ENCODE measurements at regions not wholly inside any gene's neighbourhood (a gene's known extent, or its start where the extent isn't known, plus 50 kb on each side); places are given as distances from the start of the nearest gene placed in this dataset.

- no peak for TF ChIP-seq Cebpa-rat (IDR thresholded peaks at IDR 0.05)
- Histone ChIP-seq H4K20me1 (no peaks in the 10 kb centered on the region), H3K27ac (no peak overlapping the region), H3K27me3 (no peaks in the 10 kb centered on the region), H3K36me3 (no peaks in the 10 kb centered on the region), H3K4me3 (no peak overlapping the region), H3K9ac (no peak overlapping the region), H3K4me1 (no peaks in the 10 kb centered on the region), H3K4me2 (no peak overlapping the region), H3K9me3 (no peaks in the 10 kb centered on the region)
Observed at GRCh38 chr2:57372237-57372984, 674.2 kb upstream of the VRK2 start.

GRCh38 chr2:57373530-57373929, 673.1 kb upstream of the VRK2 start:
- H3K27me3 ChIP-seq = no peaks in the 10 kb centered on the region
- H3K27ac ChIP-seq = no peak overlapping the region
- H3K4me2 ChIP-seq = no peak overlapping the region
- no peak for TF ChIP-seq Cebpa-rat (IDR thresholded peaks at IDR 0.05)
- no peaks in the 10 kb centered on the region for H3K9me3 ChIP-seq
- H3K4me1 ChIP-seq = no peaks in the 10 kb centered on the region
- no peak overlapping the region for H3K9ac ChIP-seq
- H3K4me3 ChIP-seq = no peak overlapping the region
- no peaks in the 10 kb centered on the region for H3K36me3 ChIP-seq
- H4K20me1 ChIP-seq = no peaks in the 10 kb centered on the region

DNA sequence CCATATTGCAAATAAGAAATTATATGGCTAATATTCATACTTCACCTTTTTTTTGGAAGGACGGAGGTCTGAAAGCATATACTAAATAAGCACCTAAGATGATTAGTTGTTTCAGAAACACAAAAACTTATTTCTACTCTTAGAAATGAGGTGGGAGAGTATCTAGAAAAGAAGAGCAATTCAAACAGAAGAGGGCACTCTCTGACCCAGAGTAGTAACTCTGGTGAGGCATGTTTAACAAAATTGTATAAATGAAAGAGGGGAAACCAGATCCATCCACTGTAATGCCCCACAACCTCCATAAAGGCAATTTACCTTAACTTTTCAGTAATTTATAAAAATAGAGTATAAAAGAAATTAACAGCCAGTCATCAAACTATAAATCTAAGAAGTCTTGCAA, 669.6 kb upstream of the VRK2 start:
- no peak overlapping the region for H3K4me3 ChIP-seq
- H3K9ac ChIP-seq = no peak overlapping the region
- H3K4me2 ChIP-seq = no peak overlapping the region
- no peak overlapping the region for H3K27ac ChIP-seq
- no peaks in the 10 kb centered on the region for H3K4me1 ChIP-seq
- no peak for TF ChIP-seq Cebpa-rat (IDR thresholded peaks at IDR 0.05)
- H4K20me1 ChIP-seq = no peaks in the 10 kb centered on the region
- no peaks in the 10 kb centered on the region for H3K9me3 ChIP-seq
- H3K36me3 ChIP-seq = no peaks in the 10 kb centered on the region
- no peaks in the 10 kb centered on the region for H3K27me3 ChIP-seq

GRCh38 chr2:57386305-57386704, 660.3 kb upstream of the VRK2 start:
- no peak for TF ChIP-seq Cebpa-rat (IDR thresholded peaks at IDR 0.05)
- H3K4me3 ChIP-seq = no peak overlapping the region
- H3K27ac ChIP-seq = no peak overlapping the region
- H3K4me1 ChIP-seq = no peaks in the 10 kb centered on the region
- H3K27me3 ChIP-seq = no peaks in the 10 kb centered on the region
- no peaks in the 10 kb centered on the region for H3K9me3 ChIP-seq
- no peak overlapping the region for H3K4me2 ChIP-seq
- H3K9ac ChIP-seq = no peak overlapping the region
- H4K20me1 ChIP-seq = no peaks in the 10 kb centered on the region
- no peaks in the 10 kb centered on the region for H3K36me3 ChIP-seq

DNA sequence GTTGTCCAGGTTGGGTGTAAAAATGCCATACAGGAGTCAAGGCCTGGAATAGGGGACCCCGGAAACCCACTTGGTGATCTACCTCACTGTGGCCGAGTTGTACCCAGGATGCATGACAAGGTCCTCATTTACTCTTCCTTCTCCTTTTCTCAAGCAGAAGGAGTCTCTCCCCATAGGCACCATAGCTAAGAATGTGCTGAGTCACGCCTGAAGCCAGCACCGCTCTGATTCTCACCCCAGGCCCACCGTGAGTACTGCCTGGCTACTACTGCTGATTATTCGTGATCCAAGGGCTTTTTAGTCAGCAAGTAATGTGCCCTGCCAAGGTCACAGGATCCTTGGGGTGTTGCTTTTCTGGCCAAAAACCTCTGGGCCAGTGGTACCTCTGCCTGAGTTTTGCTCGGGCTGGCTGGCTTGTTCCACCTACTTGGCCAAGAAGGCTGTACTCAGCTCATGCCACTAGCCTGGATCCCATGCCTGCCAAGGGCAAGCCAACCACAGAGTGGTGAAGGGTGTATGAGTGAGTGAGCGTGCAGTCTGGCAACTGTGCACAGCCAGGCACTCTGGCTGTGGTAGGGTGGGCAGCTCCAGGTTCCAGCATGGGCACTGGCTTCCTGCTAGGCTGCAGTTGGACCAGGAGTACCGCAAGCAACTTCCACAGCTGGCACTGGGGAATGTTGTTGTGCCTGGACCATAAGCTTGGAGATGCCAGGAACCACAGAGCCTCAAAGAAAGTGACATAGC, 650.1 kb upstream of the VRK2 start:
- Histone ChIP-seq H3K36me3 (no peaks in the 10 kb centered on the region), H3K27me3 (no peaks in the 10 kb centered on the region), H3K4me3 (no peak overlapping the region), H3K9me3 (no peaks in the 10 kb centered on the region), H3K9ac (no peak overlapping the region), H3K4me1 (no peaks in the 10 kb centered on the region), H4K20me1 (no peaks in the 10 kb centered on the region), H3K27ac (no peak overlapping the region), H3K4me2 (no peak overlapping the region)
- TF ChIP-seq Cebpa-rat (IDR thresholded peaks at IDR 0.05) = no peak

- Histone ChIP-seq H3K4me2 (no peak overlapping the region), H3K9me3 (no peaks in the 10 kb centered on the region), H3K27ac (no peak overlapping the region), H3K4me1 (no peaks in the 10 kb centered on the region), H4K20me1 (no peaks in the 10 kb centered on the region), H3K9ac (no peak overlapping the region), H3K36me3 (no peaks in the 10 kb centered on the region), H3K4me3 (no peak overlapping the region), H3K27me3 (no peaks in the 10 kb centered on the region)
- no peak for TF ChIP-seq Cebpa-rat (IDR thresholded peaks at IDR 0.05)
Observed at GRCh38 chr2:57397550-57398360, 648.9 kb upstream of the VRK2 start.

GRCh38 chr2:57399057-57399456, 647.5 kb upstream of the VRK2 start:
- no peaks in the 10 kb centered on the region for H3K4me1 ChIP-seq
- no peaks in the 10 kb centered on the region for H3K27me3 ChIP-seq
- TF ChIP-seq Cebpa-rat (IDR thresholded peaks at IDR 0.05) = no peak
- no peak overlapping the region for H3K27ac ChIP-seq
- no peaks in the 10 kb centered on the region for H3K36me3 ChIP-seq
- H3K9ac ChIP-seq = no peak overlapping the region
- no peak overlapping the region for H3K4me2 ChIP-seq
- no peaks in the 10 kb centered on the region for H4K20me1 ChIP-seq
- no peak overlapping the region for H3K4me3 ChIP-seq
- H3K9me3 ChIP-seq = no peaks in the 10 kb centered on the region

GRCh38 chr2:57402096-57402495, 644.5 kb upstream of the VRK2 start:
- no peaks in the 10 kb centered on the region for H3K27me3 ChIP-seq
- H3K27ac ChIP-seq = no peak overlapping the region
- no peaks in the 10 kb centered on the region for H4K20me1 ChIP-seq
- no peak for TF ChIP-seq Cebpa-rat (IDR thresholded peaks at IDR 0.05)
- no peak overlapping the region for H3K9ac ChIP-seq
- H3K4me1 ChIP-seq = no peaks in the 10 kb centered on the region
- H3K9me3 ChIP-seq = no peaks in the 10 kb centered on the region
- H3K4me2 ChIP-seq = no peak overlapping the region
- H3K4me3 ChIP-seq = no peak overlapping the region
- H3K36me3 ChIP-seq = no peaks in the 10 kb centered on the region

- H3K9me3 ChIP-seq = no peaks in the 10 kb centered on the region
- no peak overlapping the region for H3K4me3 ChIP-seq
- no peak overlapping the region for H3K4me2 ChIP-seq
- no peaks in the 10 kb centered on the region for H3K36me3 ChIP-seq
- no peaks in the 10 kb centered on the region for H3K27me3 ChIP-seq
- H3K4me1 ChIP-seq = no peaks in the 10 kb centered on the region
- H3K27ac ChIP-seq = no peak overlapping the region
- H3K9ac ChIP-seq = no peak overlapping the region
- H4K20me1 ChIP-seq = no peaks in the 10 kb centered on the region
- no peak for TF ChIP-seq Cebpa-rat (IDR thresholded peaks at IDR 0.05)
Observed at GRCh38 chr2:57402755-57403154, 643.9 kb upstream of the VRK2 start.

DNA sequence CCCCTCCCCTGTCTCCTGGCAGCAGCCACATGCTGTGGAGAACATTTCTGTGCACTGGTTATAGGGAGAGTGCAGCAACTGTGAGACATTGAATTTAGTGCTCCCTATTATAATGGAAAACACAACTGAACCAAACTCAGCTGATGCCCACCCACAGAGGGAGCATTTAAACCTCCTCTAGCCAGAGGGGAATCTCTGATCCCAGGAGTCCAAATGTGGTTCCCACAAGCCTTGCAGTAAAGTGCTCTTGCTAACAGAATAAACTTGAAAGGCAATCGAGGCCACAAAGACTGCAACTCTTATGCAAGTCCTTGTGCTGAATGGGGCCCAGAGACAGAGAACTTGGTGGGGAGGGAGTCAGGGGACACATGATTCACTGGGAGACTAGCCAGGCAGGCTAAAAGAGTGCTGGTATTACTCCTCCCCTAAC, 638.8 kb upstream of the VRK2 start:
- Histone ChIP-seq H3K27me3 (no peaks in the 10 kb centered on the region), H3K4me1 (no peaks in the 10 kb centered on the region), H3K36me3 (no peaks in the 10 kb centered on the region), H3K9ac (no peak overlapping the region), H3K4me2 (no peak overlapping the region), H4K20me1 (no peaks in the 10 kb centered on the region), H3K4me3 (no peak overlapping the region), H3K27ac (no peak overlapping the region), H3K9me3 (0 out of 2 replicates have a peak, but pooled peaks cover under 1% of the 10 kb centered on the region)
- no peak for TF ChIP-seq Cebpa-rat (IDR thresholded peaks at IDR 0.05)
